ENCODE measurements at regions not wholly inside any gene's neighbourhood (a gene's known extent, or its start where the extent isn't known, plus 50 kb on each side); places are given as distances from the start of the nearest gene placed in this dataset.

DNA sequence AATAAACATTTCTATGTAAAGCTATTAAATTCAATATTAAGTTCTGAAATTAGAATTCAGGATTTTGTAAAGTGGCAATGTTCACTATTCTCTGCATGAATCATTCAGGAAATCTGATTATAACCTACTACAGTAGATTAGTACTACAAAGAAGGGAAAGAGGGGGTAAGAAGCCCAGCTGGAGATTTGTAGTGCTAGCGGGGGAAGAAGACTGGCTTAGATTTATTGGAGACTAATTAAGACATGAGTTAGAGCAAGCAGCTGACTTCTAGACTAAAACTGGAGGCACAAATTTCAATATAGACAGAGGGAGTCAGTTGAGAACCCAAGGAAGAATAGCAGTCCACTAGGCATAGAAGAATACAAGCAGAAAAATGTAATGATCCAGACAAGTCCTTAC is 55.8 kb upstream of the SETMAR start:
- TF ChIP-seq, protein P1, sequence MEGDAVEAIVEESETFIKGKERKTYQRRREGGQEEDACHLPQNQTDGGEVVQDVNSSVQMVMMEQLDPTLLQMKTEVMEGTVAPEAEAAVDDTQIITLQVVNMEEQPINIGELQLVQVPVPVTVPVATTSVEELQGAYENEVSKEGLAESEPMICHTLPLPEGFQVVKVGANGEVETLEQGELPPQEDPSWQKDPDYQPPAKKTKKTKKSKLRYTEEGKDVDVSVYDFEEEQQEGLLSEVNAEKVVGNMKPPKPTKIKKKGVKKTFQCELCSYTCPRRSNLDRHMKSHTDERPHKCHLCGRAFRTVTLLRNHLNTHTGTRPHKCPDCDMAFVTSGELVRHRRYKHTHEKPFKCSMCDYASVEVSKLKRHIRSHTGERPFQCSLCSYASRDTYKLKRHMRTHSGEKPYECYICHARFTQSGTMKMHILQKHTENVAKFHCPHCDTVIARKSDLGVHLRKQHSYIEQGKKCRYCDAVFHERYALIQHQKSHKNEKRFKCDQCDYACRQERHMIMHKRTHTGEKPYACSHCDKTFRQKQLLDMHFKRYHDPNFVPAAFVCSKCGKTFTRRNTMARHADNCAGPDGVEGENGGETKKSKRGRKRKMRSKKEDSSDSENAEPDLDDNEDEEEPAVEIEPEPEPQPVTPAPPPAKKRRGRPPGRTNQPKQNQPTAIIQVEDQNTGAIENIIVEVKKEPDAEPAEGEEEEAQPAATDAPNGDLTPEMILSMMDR (IDR thresholded peaks at IDR 0.05), result no peak
- no peak for TF ChIP-seq POLR2A (IDR thresholded peaks at IDR 0.05)

Measured in tibial nerve (tissue), 3 donors.